HG03354 (cell line): ENCODE measurements at regions not wholly inside any gene's neighbourhood (a gene's known extent, or its start where the extent isn't known, plus 50 kb on each side); places are given as distances from the start of the nearest gene placed in this dataset.

Experiments used
- ATAC-seq: cut with Tn5 transposase; IDR thresholded peaks from one replicate; pipeline ENCODE4 v1.9.1; 2021; ENCODE audit warnings: mild to moderate bottlenecking; ENCODE audit not compliant: unreplicated experiment, poor library complexity, severe bottlenecking

- ATAC-seq, result no peak
Measured at GRCh38 chr2:188158337-188159100, 133.2 kb upstream of the GULP1 start.

GRCh38 chr2:188159484-188159883, 132.2 kb upstream of the GULP1 start:
- ATAC-seq, result no peak

- ATAC-seq, result no peak
Measured at GRCh38 chr2:188170356-188170755, 121.3 kb upstream of the GULP1 start.

- no peak for ATAC-seq
Measured at GRCh38 chr2:188176620-188177019, 115.1 kb upstream of the GULP1 start.

- ATAC-seq, result no peak
Measured at GRCh38 chr2:188181067-188181838, 110.4 kb upstream of the GULP1 start.

GRCh38 chr2:188181884-188182283, 109.8 kb upstream of the GULP1 start:
- ATAC-seq, result no peak

- no peak for ATAC-seq
Measured at GRCh38 chr2:188187726-188188125, 103.9 kb upstream of the GULP1 start.

- no peak for ATAC-seq
Measured at GRCh38 chr2:188189356-188189755, 102.3 kb upstream of the GULP1 start.

GRCh38 chr2:188193230-188193629, 98.4 kb upstream of the GULP1 start:
- ATAC-seq, result no peak

GRCh38 chr2:188196343-188197008, 95.2 kb upstream of the GULP1 start:
- ATAC-seq, result no peak

GRCh38 chr2:188199716-188200128, 92.0 kb upstream of the GULP1 start:
- no peak for ATAC-seq

- ATAC-seq, result no peak
Measured at GRCh38 chr2:188201639-188202038, 90.0 kb upstream of the GULP1 start.

GRCh38 chr2:188202777-188203176, 88.9 kb upstream of the GULP1 start:
- no peak for ATAC-seq

GRCh38 chr2:188203776-188204175, 87.9 kb upstream of the GULP1 start:
- ATAC-seq, result no peak

GRCh38 chr2:188204824-188205223, 86.8 kb upstream of the GULP1 start:
- ATAC-seq, result no peak

GRCh38 chr2:188207554-188207953, 84.1 kb upstream of the GULP1 start:
- ATAC-seq, result no peak

- ATAC-seq, result no peak
Measured at GRCh38 chr2:188209218-188209617, 82.5 kb upstream of the GULP1 start.

GRCh38 chr2:188217264-188217663, 74.4 kb upstream of the GULP1 start:
- ATAC-seq, result no peak

- no peak for ATAC-seq
Measured at GRCh38 chr2:188219541-188219940, 72.1 kb upstream of the GULP1 start.

- no peak for ATAC-seq
Measured at GRCh38 chr2:188220535-188220934, 71.1 kb upstream of the GULP1 start.

GRCh38 chr2:188227713-188228112, 64.0 kb upstream of the GULP1 start:
- no peak for ATAC-seq
